Ovary (tissue), 3 donors: ENCODE measurements at regions not wholly inside any gene's neighbourhood (a gene's known extent, or its start where the extent isn't known, plus 50 kb on each side); places are given as distances from the start of the nearest gene placed in this dataset.

Experiments
- CTCF ChIP-seq, 3 donors: fragments of 450-650 bp in 2 of 3; fragments of 200-600 bp in 1 of 3; IDR thresholded peaks; one replicate each; pipeline versions ENCODE4 v1.5.1 to v1.8.0; 2016 to 2022; ENCODE audit warnings: antibody characterized with exemption in 3 of 3, mild to moderate bottlenecking in 1 of 3
- EP300 ChIP-seq: sonication (generic); formaldehyde crosslinking; IDR thresholded peaks from one replicate; pipeline ENCODE4 v1.6.1; 2017; ENCODE audit warnings: antibody characterized with exemption
- POLR2A ChIP-seq: fragments of 450-650 bp; IDR thresholded peaks from one replicate; pipeline ENCODE4 v1.6.1; 2017; ENCODE audit warnings: antibody characterized with exemption, mild to moderate bottlenecking, moderate library complexity
- donor health status: DM: no; HTN: no; CAD: no.

GRCh38 chr2:217076058-217076435 is 216.2 kb upstream of the TNP1 start:
- TF ChIP-seq CTCF (IDR thresholded peaks at IDR 0.05) (no peak), POLR2A (no peak), EP300 (no peak)
